ENCODE measurements at regions not wholly inside any gene's neighbourhood (a gene's known extent, or its start where the extent isn't known, plus 50 kb on each side); places are given as distances from the start of the nearest gene placed in this dataset.

GRCh38 chr1:96411006-96411405 is 310.6 kb upstream of the PTBP2 start:
- Histone ChIP-seq H3K79me2 (ENCODE audit: insufficient read depth) (no peaks in the 10 kb centered on the region), H2AFZ (ENCODE audit: low read depth) (no peak overlapping the region), H3K9me2 (no peaks in the 10 kb centered on the region), H3K9me3 (no peaks in the 10 kb centered on the region), H3K27ac (ENCODE audit: low read depth in 2 of 2, low read length in 1 of 2) (no peak overlapping the region), H3K9ac (no peak overlapping the region), H3K27me3 (ENCODE audit: insufficient read depth) (no peaks in the 10 kb centered on the region), H4K20me1 (ENCODE audit: insufficient read depth) (no peaks in the 10 kb centered on the region), H3F3A (replicated peaks; ENCODE audit: insufficient read depth) (no peaks in the 10 kb centered on the region), H3K4me2 (no peak overlapping the region), H3K36me3 (replicated peaks in 1 of 2; ENCODE audit: control insufficient read depth in 1 of 2, insufficient read depth in 2 of 2, low read length in 1 of 2) (no peaks in the 10 kb centered on the region), H3K4me1 (ENCODE audit: control insufficient read depth in 1 of 2, insufficient read depth in 2 of 2, low read depth in 1 of 2, low read length in 1 of 2) (peaks cover 0 to 3% of the 10 kb centered on the region in 2 experiments; a peak in 1 of 4 replicates), H3K4me3 (ENCODE audit: low read depth in 2 of 2, low read length in 1 of 2) (no peak overlapping the region)
- POLR2A ChIA-PET = no interaction called here
- WGBS (ENCODE audit: low lambda C conversion rate) = 49% methylated on average over 2 of the region's 2 CpGs
- CTCF ChIA-PET = no interaction called here
- TF ChIP-seq PBX3 (IDR thresholded peaks at IDR 0.05) = peak; percentile 64
- TF ChIP-seq FOXM1 (IDR thresholded peaks at IDR 0.05; ENCODE audit: low read depth) = no peak
- TF ChIP-seq GATA2 (CRISPR knock-in tag; IDR thresholded peaks at IDR 0.05) = no peak
- peak; percentile 63 for TF ChIP-seq TCF12 (IDR thresholded peaks at IDR 0.05)
- no peak for DNase-seq

GRCh38 chr1:96414598-96414997 is 307.0 kb upstream of the PTBP2 start:
- CTCF ChIA-PET = no interaction called here
- no peak for DNase-seq
- Histone ChIP-seq H3K27me3 (ENCODE audit: insufficient read depth) (no peaks in the 10 kb centered on the region), H4K20me1 (ENCODE audit: insufficient read depth) (no peaks in the 10 kb centered on the region), H3K9me2 (no peaks in the 10 kb centered on the region), H3K4me1 (ENCODE audit: control insufficient read depth in 1 of 2, insufficient read depth in 2 of 2, low read depth in 1 of 2, low read length in 1 of 2) (peaks cover 5 to 17% of the 10 kb centered on the region in 2 experiments; a peak in 2 of 4 replicates), H3K36me3 (replicated peaks in 1 of 2; ENCODE audit: control insufficient read depth in 1 of 2, insufficient read depth in 2 of 2, low read length in 1 of 2) (no peaks in the 10 kb centered on the region), H3K27ac (ENCODE audit: low read depth in 2 of 2, low read length in 1 of 2) (no peak overlapping the region), H3F3A (replicated peaks; ENCODE audit: insufficient read depth) (peaks cover 9% of the 10 kb centered on the region), H3K4me2 (no peak overlapping the region), H3K9me3 (no peaks in the 10 kb centered on the region), H2AFZ (ENCODE audit: low read depth) (no peak overlapping the region), H3K9ac (no peak overlapping the region), H3K79me2 (ENCODE audit: insufficient read depth) (no peaks in the 10 kb centered on the region), H3K4me3 (ENCODE audit: low read depth in 2 of 2, low read length in 1 of 2) (no peak overlapping the region)
- TF ChIP-seq POLR2AphosphoS5 (IDR thresholded peaks at IDR 0.05; ENCODE audit: low read depth, low read length) (no peak), ELF1 (IDR thresholded peaks at IDR 0.05) (no peak), YY1 (IDR thresholded peaks at IDR 0.05; ENCODE audit: low read depth) (no peak), TCF12 (IDR thresholded peaks at IDR 0.05) (no peak), RCOR1 (IDR thresholded peaks at IDR 0.05; ENCODE audit: low read length) (no peak)
- POLR2A ChIA-PET = no interaction called here
- 90% methylated on average over 6 of the region's 6 CpGs for WGBS (ENCODE audit: low lambda C conversion rate)

GRCh38 chr1:96416111-96416595 is 305.4 kb upstream of the PTBP2 start:
- Histone ChIP-seq H3F3A (replicated peaks; ENCODE audit: insufficient read depth) (peaks cover 9% of the 10 kb centered on the region), H4K20me1 (ENCODE audit: insufficient read depth) (no peaks in the 10 kb centered on the region), H2AFZ (ENCODE audit: low read depth) (no peak overlapping the region), H3K9ac (no peak overlapping the region), H3K9me2 (no peaks in the 10 kb centered on the region), H3K27me3 (ENCODE audit: insufficient read depth) (no peaks in the 10 kb centered on the region), H3K4me1 (ENCODE audit: control insufficient read depth in 1 of 2, insufficient read depth in 2 of 2, low read depth in 1 of 2, low read length in 1 of 2) (peaks cover 5 to 14% of the 10 kb centered on the region in 2 experiments; a peak in 2 of 4 replicates), H3K36me3 (replicated peaks in 1 of 2; ENCODE audit: control insufficient read depth in 1 of 2, insufficient read depth in 2 of 2, low read length in 1 of 2) (no peaks in the 10 kb centered on the region), H3K27ac (ENCODE audit: low read depth in 2 of 2, low read length in 1 of 2) (peak overlapping the region; percentile 69 to 89), H3K4me3 (ENCODE audit: low read depth in 2 of 2, low read length in 1 of 2) (0 out of 4 replicates have a peak overlapping the region, but pooled peaks of 1 of the 2 experiments have one; percentile 7), H3K9me3 (no peaks in the 10 kb centered on the region), H3K4me2 (peak overlapping the region; percentile 18; the same call in 1 of the 2 replicates), H3K79me2 (ENCODE audit: insufficient read depth) (no peaks in the 10 kb centered on the region)
- 8% methylated on average over 5 of the region's 5 CpGs for WGBS (ENCODE audit: low lambda C conversion rate)
- DNase-seq = peak; percentile 41
- CTCF ChIA-PET = interaction anchor here (1.2 kb wide), 1 partner anchor 11 kb away, joined by 3 read pairs; no protein-coding TSS in a partner anchor
- POLR2A ChIA-PET = no interaction called here
- TF ChIP-seq POLR2AphosphoS5 (IDR thresholded peaks at IDR 0.05; ENCODE audit: low read depth, low read length) (peak; percentile 84), RCOR1 (IDR thresholded peaks at IDR 0.05; ENCODE audit: low read length) (0 out of 2 replicates have a peak, but pooled peaks have one; percentile 24), TEAD4 (IDR thresholded peaks at IDR 0.05; ENCODE audit: borderline replicate concordance, insufficient read depth) (peak; percentile 91), YY1 (IDR thresholded peaks at IDR 0.05; ENCODE audit: low read depth) (no peak), TCF12 (IDR thresholded peaks at IDR 0.05) (peak; percentile 96), MXI1 (IDR thresholded peaks at IDR 0.05; ENCODE audit: low read depth, low read length) (peak; percentile 75; the same call in 1 of the 2 replicates), JUND (IDR thresholded peaks at IDR 0.05) (peak; percentile 96), RXRA (IDR thresholded peaks at IDR 0.05; ENCODE audit: borderline replicate concordance, low read depth) (peak; percentile 80), SMC3 (IDR thresholded peaks at IDR 0.05; ENCODE audit: low read depth, low read length) (no peak), IRF3 (IDR thresholded peaks at IDR 0.05; ENCODE audit: low read depth, low read length) (no peak), MEF2A (IDR thresholded peaks at IDR 0.05; ENCODE audit: borderline replicate concordance, low read depth) (no peak), PBX3 (IDR thresholded peaks at IDR 0.05) (peak; percentile 95), EP300 (IDR thresholded peaks at IDR 0.05; ENCODE audit: borderline replicate concordance in 1 of 2, low read depth in 1 of 2, low read length in 1 of 2) (peak in 1 of 2 experiments; percentile 93), MAX (IDR thresholded peaks at IDR 0.05; ENCODE audit: low read depth) (peak; percentile 76; the same call in 1 of the 2 replicates), SIN3A (IDR thresholded peaks at IDR 0.05; ENCODE audit: borderline replicate concordance, low read depth, low read length) (peak; percentile 61; the same call in 1 of the 2 replicates), FOXM1 (IDR thresholded peaks at IDR 0.05; ENCODE audit: low read depth) (peak; percentile 67; the same call in 1 of the 2 replicates), GATA2 (CRISPR knock-in tag; IDR thresholded peaks at IDR 0.05) (peak; percentile 32; the same call in 1 of the 2 replicates), CHD2 (IDR thresholded peaks at IDR 0.05; ENCODE audit: low read length, partially characterized antibody) (no peak)

Measured in SK-N-SH (cell line).